H9 (cell line): ENCODE measurements at regions not wholly inside any gene's neighbourhood (a gene's known extent, or its start where the extent isn't known, plus 50 kb on each side); places are given as distances from the start of the nearest gene placed in this dataset.

Source experiments
- DNase-seq: peaks from one replicate; pipeline ENCODE4 v3.0.0-alpha.2; 2017
- H2AFZ ChIP-seq: one replicate; pipeline ENCODE4 v1.6.1; 2013; ENCODE audit warnings: mild to moderate bottlenecking, low read length, control low read depth, moderate library complexity
- H2AK5ac ChIP-seq: 2 replicates; pipeline ENCODE4 v1.6.1; 2013; ENCODE audit warnings: low read length, control low read depth, mixed read lengths; ENCODE audit not compliant: insufficient read length
- H2BK120ac ChIP-seq: one replicate; pipeline ENCODE4 v1.6.1; 2013; ENCODE audit warnings: low read depth, mild to moderate bottlenecking, low read length, control low read depth, inconsistent platforms; ENCODE audit not compliant: poor library complexity, severe bottlenecking
- H2BK12ac ChIP-seq: 2 replicates; pipeline ENCODE4 v1.6.1; 2013; ENCODE audit warnings: low read length, control low read depth, mixed read lengths, low read depth; ENCODE audit not compliant: insufficient read length
- H2BK15ac ChIP-seq: 2 replicates; pipeline ENCODE4 v1.6.1; 2013; ENCODE audit warnings: low read depth, low read length, control low read depth
- H2BK20ac ChIP-seq: one replicate; pipeline ENCODE4 v1.6.1; 2013; ENCODE audit warnings: low read depth, mild to moderate bottlenecking, low read length, control low read depth, inconsistent platforms; ENCODE audit not compliant: poor library complexity, severe bottlenecking
- H2BK5ac ChIP-seq: 2 replicates; pipeline ENCODE4 v1.6.1; 2013; ENCODE audit warnings: low read length, control low read depth, mixed read lengths; ENCODE audit not compliant: insufficient read length
- H3K14ac ChIP-seq: 2 replicates; pipeline ENCODE4 v1.6.1; 2013; ENCODE audit warnings: low read length, control low read depth; ENCODE audit not compliant: insufficient read depth
- H3K18ac ChIP-seq: 2 replicates; pipeline ENCODE4 v1.6.1; 2013; ENCODE audit warnings: low read depth, mild to moderate bottlenecking, mixed read lengths, low read length, control low read depth; ENCODE audit not compliant: insufficient read length
- H3K23ac ChIP-seq: 2 replicates; pipeline ENCODE4 v1.6.1; 2013; ENCODE audit warnings: low read length, control low read depth, mixed read lengths, low read depth; ENCODE audit not compliant: insufficient read length
- H3K23me2 ChIP-seq: 2 replicates; pipeline ENCODE4 v1.6.1; 2013; ENCODE audit warnings: low read depth, mild to moderate bottlenecking, mixed read lengths, low read length, control low read depth; ENCODE audit not compliant: insufficient read length, poor library complexity, severe bottlenecking
- H3K27ac ChIP-seq: 2 replicates; pipeline ENCODE4 v1.5.1; 2013; ENCODE audit warnings: low read length, control low read depth, mixed read lengths, low read depth; ENCODE audit not compliant: insufficient read length
- H3K27me3 ChIP-seq: 2 replicates; pipeline ENCODE4 v1.6.1; 2013; ENCODE audit warnings: low read length, control low read depth, inconsistent platforms; ENCODE audit not compliant: insufficient read depth
- H3K4ac ChIP-seq: 2 replicates; pipeline ENCODE4 v1.6.1; 2013; ENCODE audit warnings: low read depth, mild to moderate bottlenecking, control low read depth, inconsistent platforms, low read length, moderate library complexity
- H3K4me1 ChIP-seq: 2 replicates; pipeline ENCODE4 v1.6.1; 2013; ENCODE audit warnings: low read length, control low read depth, inconsistent platforms; ENCODE audit not compliant: insufficient read depth
- H3K4me2 ChIP-seq: 2 replicates; pipeline ENCODE4 v1.6.1; 2013; ENCODE audit warnings: low read length, control low read depth, mixed read lengths; ENCODE audit not compliant: insufficient read length, insufficient read depth
- H3K56ac ChIP-seq: 2 replicates; pipeline ENCODE4 v1.6.1; 2013; ENCODE audit warnings: low read depth, mild to moderate bottlenecking, mixed read lengths, low read length, control low read depth; ENCODE audit not compliant: insufficient read length
- H3K79me1 ChIP-seq: 2 replicates; pipeline ENCODE4 v1.6.1; 2013; ENCODE audit warnings: low read depth, mild to moderate bottlenecking, moderate library complexity, low read length, control low read depth, inconsistent platforms; ENCODE audit not compliant: insufficient read depth, poor library complexity, severe bottlenecking
- H3K79me2 ChIP-seq: 2 replicates; pipeline ENCODE4 v1.6.1; 2013; ENCODE audit warnings: low read length, control low read depth, inconsistent platforms; ENCODE audit not compliant: insufficient read depth
- H3K9ac ChIP-seq: 2 replicates; pipeline ENCODE4 v1.6.1; 2013; ENCODE audit warnings: low read length, control low read depth, mixed read lengths; ENCODE audit not compliant: insufficient read length; ENCODE audit errors: extremely low read depth
- H3K9me3 ChIP-seq: one replicate; pipeline ENCODE4 v1.6.1; 2013; ENCODE audit warnings: low read depth, low read length, inconsistent platforms; ENCODE audit not compliant: control insufficient read depth
- H3T11ph ChIP-seq: one replicate; pipeline ENCODE4 v1.6.1; 2013; ENCODE audit warnings: mild to moderate bottlenecking, low read length, control low read depth, inconsistent platforms
- H4K20me1 ChIP-seq: one replicate; pipeline ENCODE4 v1.6.1; 2013; ENCODE audit not compliant: control insufficient read depth, insufficient read length, insufficient read depth
- H4K5ac ChIP-seq: 2 replicates; pipeline ENCODE4 v1.6.1; 2013; ENCODE audit warnings: low read depth, mild to moderate bottlenecking, mixed read lengths, low read length, control low read depth; ENCODE audit not compliant: insufficient read length
- H4K8ac ChIP-seq: replicated peaks from 2 replicates; pipeline ENCODE4 v1.6.1; 2013; ENCODE audit warnings: low read length, control low read depth, mixed read lengths, low read depth; ENCODE audit not compliant: insufficient read length
- H4K91ac ChIP-seq: 2 replicates; pipeline ENCODE4 v1.6.1; 2013; ENCODE audit warnings: low read depth, mild to moderate bottlenecking, moderate library complexity, mixed read lengths, low read length, control low read depth; ENCODE audit not compliant: insufficient read length
- H3K27ac Mint-ChIP-seq, 3 experiments: 2 replicates in 2 of 3; 3 replicates in 1 of 3; pipeline ENCODE4 v1.8.0; 2020 to 2021; ENCODE audit warnings: mixed read lengths in 3 of 3, mild to moderate bottlenecking in 1 of 3, moderate library complexity in 1 of 3
- H3K27me3 Mint-ChIP-seq: 2 replicates; pipeline ENCODE4 v1.8.0; 2021; ENCODE audit warnings: low read depth, mild to moderate bottlenecking, moderate library complexity, mixed read lengths
- H3K36me3 Mint-ChIP-seq, 3 experiments: 2 replicates in 2 of 3; 3 replicates in 1 of 3; pipeline ENCODE4 v1.8.0; 2020 to 2021; ENCODE audit warnings: low read depth in 3 of 3, mixed read lengths in 3 of 3; ENCODE audit not compliant: insufficient read depth in 1 of 3
- H3K4me1 Mint-ChIP-seq, 2 experiments: 2 replicates each; pipeline ENCODE4 v1.8.0; 2020; ENCODE audit warnings: mixed read lengths in 2 of 2
- H3K4me3 Mint-ChIP-seq, 2 experiments: 2 replicates in 1 of 2; 3 replicates in 1 of 2; pipeline ENCODE4 v1.8.0; 2020 to 2021; ENCODE audit warnings: mild to moderate bottlenecking in 2 of 2, mixed read lengths in 2 of 2, moderate library complexity in 1 of 2
- H3K9me3 Mint-ChIP-seq, 2 experiments: 2 replicates in 1 of 2; 3 replicates in 1 of 2; pipeline ENCODE4 v1.8.0; 2020; ENCODE audit warnings: mild to moderate bottlenecking in 2 of 2, mixed read lengths in 2 of 2, moderate library complexity in 1 of 2
- WGBS: extraction: QIAGEN DNeasy Blood & Tissue Kit; methylation state at CpG from one replicate; pipeline ENCODE4 v1.1.7; 2013; ENCODE audit warnings: missing lambda C conversion rate, low lambda C conversion rate, mixed read lengths; ENCODE audit not compliant: insufficient read length; ENCODE audit errors: extremely low coverage; 5-methylcytosine and 5-hydroxymethylcytosine counted together
- TF ChIP-seq, protein P1 (sequence below): fragments of 200-600 bp; sonication (generic); conservative IDR thresholded peaks from 3 replicates; pipeline ENCODE4 v1.8.0; 2021; ENCODE audit warnings: antibody characterized with exemption, mild to moderate bottlenecking

DNA sequence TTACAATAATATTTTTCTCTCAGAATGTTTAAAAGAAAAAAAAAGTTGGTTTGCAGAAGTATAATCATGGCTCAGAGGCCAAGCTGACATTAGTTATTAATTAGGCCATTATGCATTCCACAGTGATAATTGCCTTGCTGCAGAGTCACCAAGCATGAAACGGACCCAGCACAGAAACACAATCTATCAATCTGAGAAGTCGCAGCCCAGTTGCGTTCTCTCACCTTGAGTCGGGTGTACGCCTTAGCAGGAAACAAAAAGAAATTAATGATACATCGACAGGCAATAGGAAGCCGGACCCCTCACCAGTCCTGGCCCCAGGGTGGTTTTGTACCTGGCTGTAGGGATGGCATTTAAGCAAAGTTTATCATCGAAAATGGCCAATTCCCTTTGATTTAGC is 129.7 kb downstream of the PHETA1 start:
- no CpG with 5 or more reads among the region's 8 CpGs for WGBS
- Histone ChIP-seq H3T11ph (no peak overlapping the region), H3K4me2 (no peak overlapping the region), H3K27me3 (no peaks in the 10 kb centered on the region), H3K4me1 (no peaks in the 10 kb centered on the region), H2BK5ac (no peak overlapping the region), H3K79me2 (no peaks in the 10 kb centered on the region), H2BK120ac (no peak overlapping the region), H3K23ac (no peak overlapping the region), H2AFZ (no peak overlapping the region), H2BK20ac (no peak overlapping the region), H3K14ac (no peak overlapping the region), H3K23me2 (no peaks in the 10 kb centered on the region), H4K20me1 (no peaks in the 10 kb centered on the region), H2AK5ac (no peak overlapping the region), H4K8ac (no peak overlapping the region), H3K9me3 (no peaks in the 10 kb centered on the region), H3K79me1 (no peaks in the 10 kb centered on the region), H2BK12ac (no peak overlapping the region), H3K9ac (no peak overlapping the region), H4K5ac (no peak overlapping the region), H3K18ac (no peak overlapping the region), H3K4ac (no peak overlapping the region), H3K27ac (no peak overlapping the region), H3K56ac (no peak overlapping the region), H4K91ac (no peak overlapping the region), H2BK15ac (no peak overlapping the region)
- no peak for DNase-seq
- Mint-ChIP-seq H3K27me3 (peaks cover 4% of the 10 kb centered on the region), H3K4me3 (no peak overlapping the region), H3K9me3 (peaks cover 0 to 4% of the 10 kb centered on the region in 2 experiments; a peak in 3 of 5 replicates), H3K4me1 (no peaks in the 10 kb centered on the region), H3K27ac (no peak overlapping the region), H3K36me3 (peaks cover 0 to 1% (median under 1%) of the 10 kb centered on the region in 3 experiments; a peak in 2 of 7 replicates)
- TF ChIP-seq, protein P1, sequence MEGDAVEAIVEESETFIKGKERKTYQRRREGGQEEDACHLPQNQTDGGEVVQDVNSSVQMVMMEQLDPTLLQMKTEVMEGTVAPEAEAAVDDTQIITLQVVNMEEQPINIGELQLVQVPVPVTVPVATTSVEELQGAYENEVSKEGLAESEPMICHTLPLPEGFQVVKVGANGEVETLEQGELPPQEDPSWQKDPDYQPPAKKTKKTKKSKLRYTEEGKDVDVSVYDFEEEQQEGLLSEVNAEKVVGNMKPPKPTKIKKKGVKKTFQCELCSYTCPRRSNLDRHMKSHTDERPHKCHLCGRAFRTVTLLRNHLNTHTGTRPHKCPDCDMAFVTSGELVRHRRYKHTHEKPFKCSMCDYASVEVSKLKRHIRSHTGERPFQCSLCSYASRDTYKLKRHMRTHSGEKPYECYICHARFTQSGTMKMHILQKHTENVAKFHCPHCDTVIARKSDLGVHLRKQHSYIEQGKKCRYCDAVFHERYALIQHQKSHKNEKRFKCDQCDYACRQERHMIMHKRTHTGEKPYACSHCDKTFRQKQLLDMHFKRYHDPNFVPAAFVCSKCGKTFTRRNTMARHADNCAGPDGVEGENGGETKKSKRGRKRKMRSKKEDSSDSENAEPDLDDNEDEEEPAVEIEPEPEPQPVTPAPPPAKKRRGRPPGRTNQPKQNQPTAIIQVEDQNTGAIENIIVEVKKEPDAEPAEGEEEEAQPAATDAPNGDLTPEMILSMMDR: no peak
